HG02840 (cell line): ENCODE measurements at regions not wholly inside any gene's neighbourhood (a gene's known extent, or its start where the extent isn't known, plus 50 kb on each side); places are given as distances from the start of the nearest gene placed in this dataset.

Experiments
- ATAC-seq: cut with Tn5 transposase; IDR thresholded peaks from one replicate; pipeline ENCODE4 v1.9.1; 2021; ENCODE audit warnings: mild to moderate bottlenecking, moderate library complexity, moderate number of reproducible peaks; ENCODE audit not compliant: unreplicated experiment, low FRiP score

DNA sequence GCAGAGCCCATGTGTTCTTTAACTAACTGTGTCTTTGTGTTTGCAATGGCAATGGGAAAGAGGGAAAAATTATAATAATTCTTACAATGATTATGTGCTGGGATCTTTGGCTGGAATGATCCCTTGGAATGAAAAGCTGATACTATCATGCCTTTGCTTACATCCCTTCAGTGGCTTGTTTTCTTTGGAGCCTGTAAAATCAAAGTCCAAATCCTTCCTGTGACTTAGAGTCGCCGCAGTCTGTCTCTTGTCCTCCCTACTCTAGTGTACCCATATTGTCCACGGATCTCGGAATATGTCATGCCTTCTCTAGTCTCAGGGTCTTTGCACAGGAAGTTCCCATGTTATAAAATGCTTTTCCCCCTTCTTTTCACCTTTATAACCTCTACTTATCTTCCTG lies 111.7 kb upstream of the MAF start:
- ATAC-seq = no peak

DNA sequence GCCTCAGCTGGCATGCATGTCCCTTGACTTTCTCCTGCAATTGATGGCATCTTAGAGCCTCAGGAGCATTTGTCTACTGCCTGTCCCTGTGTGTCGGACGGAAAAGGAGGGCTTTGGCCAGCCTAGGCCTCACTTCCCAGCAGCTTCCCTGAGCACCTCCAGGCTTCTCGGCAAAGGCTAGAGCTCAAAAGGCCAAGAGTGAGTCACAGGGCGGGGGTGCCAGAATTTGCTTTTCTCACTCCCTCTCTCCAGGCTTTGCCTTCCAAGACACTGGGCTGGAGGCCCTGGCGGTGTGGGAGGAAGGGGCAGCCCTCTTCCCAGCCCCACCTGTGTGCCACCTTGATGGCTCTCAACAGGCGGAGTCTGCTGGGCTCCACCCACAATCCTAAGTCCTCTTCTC lies 107.3 kb upstream of the MAF start:
- no peak for ATAC-seq

DNA sequence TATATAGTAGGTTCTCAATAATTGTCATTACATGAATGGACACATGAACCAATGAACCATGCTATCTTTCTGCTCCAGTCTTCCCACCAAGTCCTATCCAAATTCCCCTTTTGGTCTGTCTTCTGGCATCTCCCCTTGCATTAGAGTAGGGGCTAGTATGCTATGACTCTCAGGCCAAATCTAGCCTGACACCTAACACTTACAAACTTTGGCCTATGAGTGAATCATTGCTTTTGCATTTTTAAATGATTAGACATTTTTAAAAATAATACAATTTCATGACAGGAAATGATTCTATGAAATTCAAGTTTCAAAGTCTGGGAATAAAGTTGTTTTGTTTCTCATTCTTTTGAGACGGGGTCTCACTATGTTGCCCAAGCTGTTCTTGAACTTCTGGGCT lies 102.5 kb upstream of the MAF start:
- ATAC-seq = no peak

DNA sequence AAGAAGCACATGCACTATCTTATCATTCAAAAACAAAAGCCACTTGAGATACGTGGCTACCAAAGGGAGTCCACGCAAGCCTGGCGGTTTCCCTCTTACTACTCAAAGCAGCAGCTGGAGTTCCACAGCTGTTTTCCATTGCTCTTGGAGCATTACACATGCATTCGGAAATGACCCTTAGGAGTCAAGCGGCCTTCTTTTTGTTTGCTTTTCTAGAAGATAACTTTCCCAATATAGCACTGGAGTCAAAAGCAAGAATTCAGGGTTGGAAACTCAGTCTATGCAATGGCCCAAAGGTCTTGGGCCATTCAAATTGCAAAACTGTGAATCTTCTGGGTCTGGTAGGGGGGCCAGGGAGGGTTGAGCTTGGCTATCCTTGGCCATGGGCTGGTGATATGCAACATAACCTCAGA lies 97.8 kb upstream of the MAF start:
- ATAC-seq = no peak

- no peak for ATAC-seq
Observed at GRCh38 chr16:79697562-79698112, 97.1 kb upstream of the MAF start.

DNA sequence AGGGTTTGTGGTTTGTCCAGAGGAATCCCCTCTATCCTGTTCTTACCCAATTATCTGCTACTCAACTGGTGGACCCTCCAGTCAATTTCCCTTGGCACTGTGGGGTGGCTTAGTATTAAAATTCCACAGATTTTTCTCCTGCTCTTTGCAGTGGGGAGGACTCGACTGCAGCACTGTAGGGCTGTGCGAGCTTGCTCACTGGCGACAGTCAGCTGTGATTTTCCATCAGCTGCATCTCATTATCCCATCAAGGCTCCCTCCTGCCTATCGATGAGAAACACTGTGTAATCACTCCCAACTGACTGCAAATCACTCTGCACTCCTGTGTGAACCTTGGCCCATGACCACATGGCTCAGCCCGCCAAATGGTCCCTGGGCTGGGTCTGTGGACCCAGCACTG lies 90.5 kb upstream of the MAF start:
- ATAC-seq = no peak

DNA sequence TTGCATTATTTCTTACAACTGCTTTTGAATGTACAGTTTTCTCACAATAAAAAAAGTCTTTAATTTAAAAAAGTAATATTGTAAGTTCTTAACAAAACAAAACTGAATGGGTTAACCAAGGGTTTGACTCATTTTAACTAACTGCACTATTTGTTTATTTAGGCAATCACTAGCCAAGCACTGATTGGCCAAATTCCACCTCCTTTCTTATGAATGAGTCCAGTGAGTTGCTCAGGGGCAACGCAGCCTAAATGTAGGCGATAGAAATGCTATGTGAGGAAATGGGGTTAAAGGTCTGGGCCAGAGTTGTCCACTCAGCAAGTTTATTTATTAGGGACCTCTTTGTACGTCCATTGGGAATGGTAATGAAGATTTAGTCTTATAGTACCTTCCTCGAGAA lies 89.6 kb upstream of the MAF start:
- ATAC-seq = no peak

DNA sequence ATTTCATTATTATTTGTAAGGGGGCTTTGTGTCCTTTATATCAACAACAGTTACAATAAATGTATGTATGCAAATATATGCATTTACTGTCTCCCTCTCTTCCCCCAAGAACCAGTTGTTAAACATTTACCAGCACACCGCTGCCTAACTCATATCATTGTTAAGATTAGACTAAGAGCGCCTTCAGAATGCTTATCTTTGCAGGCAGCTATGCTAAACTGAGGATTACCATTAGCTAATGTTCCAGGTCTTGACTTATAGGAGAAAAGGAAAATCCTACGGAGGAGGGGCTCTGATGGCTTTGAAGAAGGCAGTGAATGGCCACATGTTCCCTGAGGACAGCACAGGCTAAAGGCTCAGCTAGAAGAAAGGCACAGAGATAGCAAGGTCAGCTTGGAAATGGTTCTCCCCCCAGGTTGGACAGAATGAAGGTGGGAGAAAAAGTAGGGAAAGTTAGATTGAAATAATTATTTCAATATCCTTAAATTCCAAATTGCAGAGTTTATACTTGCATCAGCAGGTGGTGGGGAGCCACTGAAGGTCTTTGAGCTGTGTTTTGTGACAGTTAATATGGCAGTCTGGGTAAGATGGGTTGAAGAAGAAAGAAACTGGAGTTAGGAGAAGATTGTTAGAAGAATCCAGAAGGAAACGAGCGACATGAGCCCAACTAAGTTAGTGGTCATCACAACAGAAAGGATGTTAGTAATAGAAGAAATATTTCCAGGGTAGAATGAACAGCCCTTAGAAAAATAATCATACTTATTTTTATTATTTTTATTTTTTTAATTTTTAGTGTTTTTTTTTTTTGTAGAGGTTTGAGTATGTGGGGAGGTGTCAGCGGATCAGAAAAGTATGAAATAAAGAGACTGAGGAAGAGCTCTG lies 87.0 kb upstream of the MAF start:
- no peak for ATAC-seq

DNA sequence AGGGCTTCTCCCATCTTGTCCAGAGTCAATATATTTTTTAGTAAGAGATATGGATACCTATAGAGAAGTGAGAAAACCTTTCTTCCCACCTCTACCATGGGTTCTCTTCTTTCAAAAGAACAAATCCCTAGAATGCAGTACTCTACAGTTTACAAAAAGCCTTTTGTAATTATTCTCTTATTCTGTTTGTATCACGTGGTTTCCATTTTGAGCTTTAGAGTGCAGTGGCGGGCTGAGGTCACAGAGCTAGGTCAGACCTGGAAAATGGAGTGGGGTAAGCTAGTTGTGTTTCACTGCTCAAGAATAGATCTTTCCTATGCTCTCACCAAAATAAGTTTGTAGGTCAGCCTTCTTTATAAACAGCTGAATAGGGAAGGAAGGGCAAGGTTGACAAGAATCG lies 85.3 kb upstream of the MAF start:
- no peak for ATAC-seq

DNA sequence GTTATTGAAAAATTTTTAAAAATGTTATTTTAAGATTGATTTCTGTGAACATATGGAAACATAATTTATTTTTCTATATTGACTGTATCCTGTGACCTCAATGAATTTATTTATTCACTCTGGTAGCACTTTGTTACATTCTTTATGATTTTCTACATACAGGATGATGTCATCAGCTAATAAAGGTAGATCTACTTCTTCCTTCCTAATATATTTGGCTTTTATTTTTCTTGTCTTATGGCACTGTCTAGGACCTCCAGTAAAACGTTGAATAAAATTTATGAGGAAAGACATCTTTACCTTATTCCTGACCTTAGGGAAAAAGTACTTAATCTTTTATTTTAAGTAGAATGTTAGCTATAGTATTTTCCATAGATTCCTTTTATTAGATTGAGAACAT lies 78.8 kb upstream of the MAF start:
- no peak for ATAC-seq

GRCh38 chr16:79677799-79678530 lies 77.4 kb upstream of the MAF start:
- no peak for ATAC-seq

GRCh38 chr16:79673635-79674034 lies 73.1 kb upstream of the MAF start:
- ATAC-seq = no peak

DNA sequence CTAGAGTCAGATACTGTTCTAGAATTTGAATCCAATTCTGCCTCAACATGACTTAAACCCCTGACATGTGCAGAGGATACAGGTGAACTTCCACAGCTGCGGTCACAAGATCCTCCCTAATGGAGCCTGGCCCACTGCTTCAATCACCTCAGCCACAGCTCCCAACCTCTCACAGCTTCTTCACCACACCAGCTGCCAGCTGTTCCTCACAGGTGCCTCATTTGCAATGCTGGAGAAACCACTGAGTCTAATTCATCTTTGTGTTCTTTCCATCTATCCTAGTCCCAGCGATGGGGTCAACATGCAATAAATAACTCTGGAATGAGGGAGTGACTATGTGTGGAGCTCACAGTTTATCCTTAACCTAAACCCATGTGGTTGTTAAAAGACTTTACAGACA lies 72.0 kb upstream of the MAF start:
- no peak for ATAC-seq

DNA sequence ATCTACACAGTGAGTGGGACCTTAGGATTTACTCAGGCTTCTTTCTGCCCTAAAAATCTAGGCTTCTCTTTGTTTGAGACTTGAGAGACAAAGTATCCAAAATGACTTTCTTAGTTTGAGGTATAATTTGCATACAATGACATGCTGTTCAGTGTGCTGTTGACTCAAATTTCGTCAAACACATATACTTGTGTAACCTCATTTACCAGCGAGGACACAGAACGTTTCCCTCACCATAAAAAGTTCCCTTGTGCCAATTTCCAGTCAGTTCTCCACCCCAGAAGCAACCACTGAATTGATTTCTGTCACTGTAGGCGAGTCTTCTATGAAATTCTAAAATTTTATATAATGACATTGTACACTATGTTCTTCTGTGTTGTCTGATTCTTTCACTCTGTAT lies 68.0 kb upstream of the MAF start:
- ATAC-seq = no peak

DNA sequence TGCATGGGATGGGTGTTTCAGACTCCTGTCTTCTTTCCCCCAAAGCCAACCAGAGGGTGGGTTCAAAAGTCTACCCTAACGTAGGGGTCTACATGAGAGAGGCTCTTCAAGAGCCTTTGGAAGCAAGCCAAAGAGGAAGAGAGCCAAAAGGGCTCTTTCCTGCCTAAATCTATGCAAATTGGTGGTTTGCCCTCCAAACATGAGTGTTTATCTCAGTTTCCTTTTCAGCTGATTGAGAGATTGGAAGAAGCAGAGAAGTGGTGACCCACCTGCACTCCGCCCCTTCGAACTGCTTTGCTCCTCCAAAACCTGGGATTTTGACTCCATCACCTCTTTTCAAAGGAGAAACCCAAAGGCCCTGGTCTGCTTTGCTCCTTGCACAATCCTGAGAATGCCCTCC lies 65.4 kb upstream of the MAF start:
- ATAC-seq = no peak

- no peak for ATAC-seq
Observed at GRCh38 chr16:79664407-79664806, 63.9 kb upstream of the MAF start.

DNA sequence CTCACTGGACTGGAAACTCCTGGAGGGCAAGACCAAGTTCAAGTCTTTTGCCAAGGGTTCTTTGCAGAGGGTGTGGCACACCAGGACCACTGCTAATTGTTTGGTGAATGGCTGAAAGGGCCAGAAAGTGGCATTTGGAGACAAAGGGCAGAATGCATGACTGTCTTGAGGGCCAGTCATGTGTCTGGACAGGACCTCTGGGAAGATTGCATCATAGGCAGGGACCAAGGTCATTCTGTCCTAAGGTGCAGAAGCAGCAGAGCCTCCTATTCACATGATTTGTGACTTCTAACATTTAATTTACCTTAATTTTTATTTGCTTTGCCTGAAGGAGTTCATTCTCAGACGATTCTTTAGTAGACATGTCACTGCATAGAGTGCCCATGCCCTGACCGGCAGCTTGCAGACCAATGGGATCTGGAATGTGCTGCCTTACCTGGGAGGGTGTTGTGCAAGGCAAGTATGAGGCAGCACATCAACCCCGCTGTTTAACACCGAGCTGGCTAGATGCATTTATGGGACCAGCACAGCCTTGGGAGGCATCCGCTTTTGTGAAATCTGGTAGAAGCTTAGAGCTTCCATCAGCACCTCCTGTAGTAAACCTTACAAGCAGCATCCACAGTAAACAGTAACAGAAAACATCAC lies 62.3 kb upstream of the MAF start:
- ATAC-seq = no peak

GRCh38 chr16:79662122-79662521 lies 61.6 kb upstream of the MAF start:
- no peak for ATAC-seq

DNA sequence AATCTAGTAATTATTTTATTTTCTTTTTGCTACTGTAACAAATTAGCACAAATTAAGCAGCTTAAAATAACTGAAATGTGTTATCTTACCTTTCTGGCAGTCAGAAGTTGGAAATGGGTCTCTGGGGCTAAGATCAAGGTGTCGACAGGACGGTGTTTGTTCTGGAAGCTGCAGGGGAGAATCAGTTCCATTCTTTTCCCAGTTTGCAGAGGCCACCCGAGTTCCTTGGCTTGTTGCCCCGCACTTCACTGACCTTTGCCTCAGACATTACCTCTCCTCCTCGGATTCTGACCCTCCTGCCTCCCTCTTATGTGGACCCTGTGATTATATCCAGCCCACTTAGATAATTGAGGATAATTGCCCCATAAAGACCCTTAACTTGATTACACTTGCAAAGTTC lies 61.0 kb upstream of the MAF start:
- no peak for ATAC-seq

DNA sequence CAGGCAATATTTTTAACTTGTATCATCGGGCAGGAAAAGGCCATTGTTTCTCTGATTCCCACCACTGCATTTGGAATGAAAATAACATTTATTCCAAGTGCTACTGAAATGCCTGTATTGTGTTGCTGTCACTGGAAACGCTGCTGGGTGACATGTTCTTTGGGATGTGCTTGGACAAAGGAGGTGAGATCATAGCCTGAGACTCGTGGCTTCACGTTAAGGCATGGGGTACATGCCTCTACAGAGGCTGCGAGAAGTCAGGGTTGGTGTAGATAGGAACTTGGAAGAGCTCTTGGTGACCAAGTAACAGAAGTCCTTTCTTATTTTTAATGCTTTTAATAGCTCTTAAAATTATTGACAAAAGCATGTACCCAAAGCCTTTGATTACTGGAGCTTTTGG lies 58.8 kb upstream of the MAF start:
- ATAC-seq = no peak

GRCh38 chr16:79658301-79659033 lies 57.9 kb upstream of the MAF start:
- ATAC-seq = no peak
